IMR-90 (cell line): ENCODE measurements at regions not wholly inside any gene's neighbourhood (a gene's known extent, or its start where the extent isn't known, plus 50 kb on each side); places are given as distances from the start of the nearest gene placed in this dataset.

Experiments used
- ATAC-seq: fragments of 200-7000 bp; cut with Tn5 transposase; 2 replicates; pipeline ENCODE4 v1.9.1; 2020; ENCODE audit warnings: low read depth, mild to moderate bottlenecking, moderate library complexity
- BruUV-seq: library from RNA; stranded (reverse); fragments of 400-500 nt; replicated peaks from 2 replicates; lab custom pipeline; 2021; lab: Mats Ljungman, UMichigan
- CTCF ChIA-PET: fragments of 300-600 bp; formaldehyde crosslinking; extraction: SDS; loops from one replicate; lab custom pipeline; 2021; ENCODE audit warnings: antibody characterized with exemption; lab: Yijun Ruan, JAX
- POLR2A ChIA-PET: fragments of 300-600 bp; sonication (Branson Sonifier 250); formaldehyde crosslinking; loops from one replicate; lab custom pipeline; 2022; ENCODE audit warnings: antibody characterized with exemption; ENCODE audit not compliant: unreplicated experiment; lab: Charles Lee
- DNase-seq: peaks from one replicate; pipeline ENCODE4 v3.0.0; 2013
- H2AFZ ChIP-seq: replicated peaks from 2 replicates; pipeline ENCODE3; 2013; ENCODE audit warnings: low read length, mild to moderate bottlenecking; ENCODE audit not compliant: poor library complexity
- H2AK5ac ChIP-seq: 2 replicates; pipeline ENCODE4 v1.6.1; 2013; ENCODE audit warnings: low read depth, low read length, inconsistent platforms
- H2AK9ac ChIP-seq: replicated peaks from 2 replicates; pipeline ENCODE3; 2013; ENCODE audit warnings: mild to moderate bottlenecking, low read depth, low read length, moderate library complexity; ENCODE audit not compliant: poor library complexity
- H2BK120ac ChIP-seq: 2 replicates; pipeline ENCODE4 v1.6.1; 2013; ENCODE audit warnings: low read depth, low read length, inconsistent platforms
- H2BK15ac ChIP-seq: 3 replicates; pipeline ENCODE4 v1.6.1; 2013; ENCODE audit warnings: low read depth, low read length, inconsistent platforms
- H2BK20ac ChIP-seq: 2 replicates; pipeline ENCODE4 v1.6.1; 2013; ENCODE audit warnings: low read depth, mild to moderate bottlenecking, inconsistent platforms, low read length, moderate library complexity
- H2BK5ac ChIP-seq: 2 replicates; pipeline ENCODE4 v1.6.1; 2013; ENCODE audit warnings: mild to moderate bottlenecking, low read depth, low read length, inconsistent platforms; ENCODE audit not compliant: poor library complexity, severe bottlenecking
- H3K14ac ChIP-seq: replicated peaks from 2 replicates; pipeline ENCODE4 v1.6.1; 2013; ENCODE audit warnings: low read depth, low read length, inconsistent platforms
- H3K18ac ChIP-seq: 2 replicates; pipeline ENCODE4 v1.6.1; 2013; ENCODE audit warnings: low read depth, low read length, control low read depth
- H3K23ac ChIP-seq: 2 replicates; pipeline ENCODE4 v1.6.1; 2013; ENCODE audit warnings: low read depth, low read length, inconsistent platforms
- H3K27ac ChIP-seq: 2 replicates; pipeline ENCODE4 v1.5.1; 2013; ENCODE audit warnings: mild to moderate bottlenecking, control low read depth, low read length; ENCODE audit not compliant: insufficient read depth
- H3K27me3 ChIP-seq: 2 replicates; pipeline ENCODE4 v1.6.1; 2013; ENCODE audit warnings: low read length; ENCODE audit not compliant: control insufficient read depth, insufficient read depth
- H3K36me3 ChIP-seq: 2 replicates; pipeline ENCODE4 v1.6.1; 2013; ENCODE audit warnings: low read length, mixed read lengths; ENCODE audit not compliant: control insufficient read depth, insufficient read depth
- H3K4ac ChIP-seq: 2 replicates; pipeline ENCODE4 v1.6.1; 2013; ENCODE audit warnings: low read depth, low read length, inconsistent platforms
- H3K4me1 ChIP-seq: 2 replicates; pipeline ENCODE4 v1.6.1; 2013; ENCODE audit warnings: low read length, mixed read lengths; ENCODE audit not compliant: control insufficient read depth, insufficient read depth
- H3K4me2 ChIP-seq: 2 replicates; pipeline ENCODE4 v1.6.1; 2013; ENCODE audit warnings: low read depth, mild to moderate bottlenecking, control low read depth, low read length, moderate library complexity
- H3K4me3 ChIP-seq: 2 replicates; pipeline ENCODE4 v1.5.1; 2013; ENCODE audit warnings: low read depth, mild to moderate bottlenecking, control low read depth, low read length, moderate library complexity; ENCODE audit not compliant: insufficient read depth
- H3K56ac ChIP-seq: 2 replicates; pipeline ENCODE4 v1.6.1; 2013; ENCODE audit warnings: low read length, inconsistent platforms; ENCODE audit not compliant: insufficient read depth; ENCODE audit errors: extremely low read depth
- H3K79me1 ChIP-seq, 2 experiments: 2 replicates each; pipeline ENCODE4 v1.6.1; 2013; ENCODE audit warnings: low read length in 2 of 2, inconsistent platforms in 1 of 2, low read depth in 1 of 2
- H3K9ac ChIP-seq: 2 replicates; pipeline ENCODE4 v1.6.1; 2013; ENCODE audit warnings: low read depth, low read length, control low read depth
- H3K9me1 ChIP-seq: 2 replicates; pipeline ENCODE4 v1.6.1; 2013; ENCODE audit warnings: low read length, inconsistent platforms; ENCODE audit not compliant: insufficient read depth
- H3K9me3 ChIP-seq: 2 replicates; pipeline ENCODE4 v1.6.1; 2013; ENCODE audit warnings: low read length; ENCODE audit not compliant: control insufficient read depth, insufficient read depth
- H4K20me1 ChIP-seq: 2 replicates; pipeline ENCODE4 v1.6.1; 2013; ENCODE audit warnings: low read length, inconsistent platforms; ENCODE audit not compliant: insufficient read depth
- H4K5ac ChIP-seq: 2 replicates; pipeline ENCODE4 v1.6.1; 2013; ENCODE audit warnings: mild to moderate bottlenecking, low read depth, low read length, control low read depth
- H4K8ac ChIP-seq, 2 experiments: 2 replicates each; pipeline ENCODE4 v1.6.1; 2013; ENCODE audit warnings: low read depth in 2 of 2, low read length in 2 of 2, control low read depth in 1 of 2, inconsistent platforms in 1 of 2
- H4K91ac ChIP-seq: 2 replicates; pipeline ENCODE4 v1.6.1; 2013; ENCODE audit warnings: low read depth, low read length, inconsistent platforms; ENCODE audit not compliant: insufficient read depth
- CEBPB ChIP-seq: IDR thresholded peaks from 2 replicates; pipeline ENCODE4 v1.6.1; 2012; ENCODE audit warnings: low read depth, low read length, improper control_type of control experiment
- CHD1 ChIP-seq: IDR thresholded peaks from 2 replicates; pipeline ENCODE4 v1.6.1; 2012; ENCODE audit warnings: low read depth, low read length, improper control_type of control experiment
- CTCF ChIP-seq: conservative IDR thresholded peaks from 2 replicates; pipeline ENCODE4 v1.5.1; 2012; ENCODE audit warnings: mild to moderate bottlenecking, low read depth, low read length, improper control_type of control experiment
- FOS ChIP-seq: fragments of 150-350 bp; IDR thresholded peaks from 2 replicates; pipeline ENCODE4 v1.6.1; 2016; ENCODE audit warnings: low read depth, low read length
- MAFK ChIP-seq: IDR thresholded peaks from 2 replicates; pipeline ENCODE4 v1.6.1; 2012; ENCODE audit warnings: low read depth, low read length, improper control_type of control experiment
- MXI1 ChIP-seq: IDR thresholded peaks from 2 replicates; pipeline ENCODE4 v1.6.1; 2012; ENCODE audit warnings: low read depth, mild to moderate bottlenecking, low read length, moderate library complexity, borderline replicate concordance
- RFX5 ChIP-seq: IDR thresholded peaks from 2 replicates; pipeline ENCODE4 v1.8.0; 2012; ENCODE audit warnings: low read depth, mild to moderate bottlenecking, low read length, moderate library complexity
- SMC3 ChIP-seq: fragments of 150-350 bp; IDR thresholded peaks from 2 replicates; pipeline ENCODE4 v1.6.1; 2016; ENCODE audit warnings: low read depth, mild to moderate bottlenecking, antibody characterized with exemption, low read length, moderate library complexity
- USF2 ChIP-seq: fragments of 150-350 bp; IDR thresholded peaks from 2 replicates; pipeline ENCODE4 v1.6.1; 2017; ENCODE audit warnings: mild to moderate bottlenecking, antibody characterized with exemption, low read length, low read depth
- dilution Hi-C: fragments of 300-500 bp; cut with HindIII; formaldehyde crosslinking; loops from one replicate; pipeline ENCODE4 v1.14.3; 2018; ENCODE audit warnings: low sequenced_read_pairs; ENCODE audit not compliant: unreplicated experiment
- in situ Hi-C: fragments of 300-500 bp; cut with MboI; formaldehyde crosslinking; loops from 3 replicates; pipeline ENCODE4 v1.14.3; 2019; ENCODE audit warnings: low sequenced_read_pairs, inconsistent platforms, mixed read lengths
- intact Hi-C: fragments of 100-400 bp; cut with micrococcal nuclease; formaldehyde crosslinking; loops from 2 replicates; pipeline ENCODE4 v1.10.0; 2022

GRCh38 chr4:127250577-127250976, 382.2 kb upstream of the INTU start (continued):
- TF ChIP-seq SMC3 (no peak), CEBPB (no peak), FOS (no peak), MXI1 (no peak), RFX5 (no peak)

- Histone ChIP-seq H3K4ac (no peak overlapping the region), H3K9me1 (no peaks in the 10 kb centered on the region), H3K56ac (no peak overlapping the region), H3K4me3 (no peak overlapping the region), H3K36me3 (no peaks in the 10 kb centered on the region), H3K9me3 (no peaks in the 10 kb centered on the region), H2BK5ac (no peak overlapping the region), H4K5ac (no peak overlapping the region), H2AK9ac (no peak overlapping the region), H2BK120ac (no peak overlapping the region), H3K27me3 (no peaks in the 10 kb centered on the region), H3K23ac (no peak overlapping the region), H3K14ac (no peak overlapping the region), H2BK20ac (no peak overlapping the region), H3K4me2 (no peak overlapping the region), H4K91ac (no peak overlapping the region), H3K9ac (no peak overlapping the region), H3K27ac (no peak overlapping the region), H4K20me1 (no peaks in the 10 kb centered on the region), H3K79me1 (no peaks in the 10 kb centered on the region), H2AFZ (no peak overlapping the region), H3K18ac (no peak overlapping the region), H2AK5ac (no peak overlapping the region), H3K4me1 (no peaks in the 10 kb centered on the region), H4K8ac (no peak overlapping the region), H2BK15ac (no peak overlapping the region)
- intact Hi-C loops (no loop called here), in situ Hi-C loops (no loop called here), dilution Hi-C loops (no loop called here)
- ChIA-PET POLR2A (no interaction called here), CTCF (no interaction called here)
- TF ChIP-seq FOS (0 out of 2 replicates have a peak, but pooled peaks have one; percentile 18), MAFK (no peak), CTCF (no peak), USF2 (no peak), CHD1 (no peak), RFX5 (no peak)
- DNase-seq (peak; percentile 62), ATAC-seq (peak; percentile 87)
- BruUV-seq: no TSS peak
Measured at GRCh38 chr4:127251423-127251822, 381.3 kb upstream of the INTU start.
